ENCODE measurements at regions not wholly inside any gene's neighbourhood (a gene's known extent, or its start where the extent isn't known, plus 50 kb on each side); places are given as distances from the start of the nearest gene placed in this dataset.

DNA sequence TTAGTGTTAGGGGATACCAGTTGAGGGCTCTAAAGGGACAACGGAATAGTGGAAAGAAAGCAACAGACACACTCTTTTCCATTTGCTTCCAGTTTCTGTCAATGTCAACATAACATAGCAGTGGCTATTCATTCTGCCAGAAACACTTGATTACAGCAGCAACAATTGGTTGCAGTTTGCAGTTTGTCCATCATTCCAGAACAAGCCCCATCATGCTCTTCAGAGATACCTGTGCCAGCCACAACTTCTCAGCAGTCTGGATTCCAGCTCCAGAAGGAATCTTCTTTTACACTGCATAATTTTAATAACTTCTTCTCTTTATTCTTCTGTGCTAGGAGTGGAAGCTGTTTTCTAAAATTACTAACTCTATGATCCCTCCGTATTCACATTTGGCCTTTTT, 1521.4 kb downstream of the PLA2G4A start:
- ATAC-seq (no peak), DNase-seq (no peak)
- peaks cover 15% of the 10 kb centered on the region for H3K9me3 Mint-ChIP-seq
- H3K4me3 Mint-ChIP-seq, result no peak overlapping the region
- H3K36me3 Mint-ChIP-seq (ENCODE audit: low read depth), result no peaks in the 10 kb centered on the region
- no peaks in the 10 kb centered on the region for H3K4me1 Mint-ChIP-seq
- H3K27ac Mint-ChIP-seq, result no peak overlapping the region
- H3K27me3 Mint-ChIP-seq, result no peaks in the 10 kb centered on the region

DNA sequence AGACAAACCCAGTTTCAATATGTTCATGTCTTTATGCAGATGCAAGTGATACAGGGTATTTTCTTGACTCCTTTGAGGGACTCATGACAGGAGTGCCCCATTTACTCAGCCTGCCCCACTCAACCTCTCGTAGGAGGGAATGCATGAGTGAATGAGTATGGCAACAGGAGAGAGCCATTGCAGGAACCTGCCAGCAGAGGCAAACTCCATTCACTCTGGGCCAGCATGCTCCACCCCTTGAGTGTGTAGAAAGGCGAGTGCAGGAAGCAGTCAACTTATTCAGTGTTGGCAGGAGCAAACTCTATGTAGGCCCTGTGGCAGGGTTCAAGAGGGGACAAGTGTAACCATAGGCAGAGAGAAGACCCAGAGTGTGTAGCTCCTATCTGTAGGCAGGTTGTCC, 1526.3 kb downstream of the PLA2G4A start:
- no peak overlapping the region for H3K4me3 Mint-ChIP-seq
- peaks cover 16% of the 10 kb centered on the region for H3K9me3 Mint-ChIP-seq
- no peak for DNase-seq
- H3K27ac Mint-ChIP-seq, result no peak overlapping the region
- ATAC-seq, result no peak
- H3K36me3 Mint-ChIP-seq (ENCODE audit: low read depth), result no peaks in the 10 kb centered on the region
- no peaks in the 10 kb centered on the region for H3K27me3 Mint-ChIP-seq
- H3K4me1 Mint-ChIP-seq, result no peaks in the 10 kb centered on the region

DNA sequence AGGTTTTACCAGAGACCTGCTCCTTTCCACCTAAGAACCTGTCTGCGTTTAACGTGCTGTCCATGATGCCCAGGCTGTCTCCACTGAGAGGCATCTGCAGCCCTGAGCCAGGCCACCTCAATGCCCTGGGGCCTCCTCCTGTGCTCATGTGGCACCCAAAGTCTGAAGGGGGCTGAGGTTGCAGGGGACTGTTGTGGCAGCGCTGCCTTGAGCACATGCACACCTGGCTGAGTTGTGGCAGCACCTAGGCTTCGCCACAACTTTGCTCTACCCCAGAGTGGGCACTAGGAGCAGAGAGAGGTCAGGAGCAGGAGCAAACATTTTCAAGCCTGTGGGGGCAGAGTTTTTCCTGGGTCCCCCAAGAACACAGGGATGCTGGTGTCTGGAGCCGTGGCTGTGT, 1527.1 kb downstream of the PLA2G4A start:
- Mint-ChIP-seq H3K4me3 (no peak overlapping the region), H3K27ac (no peak overlapping the region), H3K9me3 (peaks cover 16% of the 10 kb centered on the region), H3K36me3 (ENCODE audit: low read depth) (no peaks in the 10 kb centered on the region), H3K4me1 (no peaks in the 10 kb centered on the region), H3K27me3 (no peaks in the 10 kb centered on the region)
- ATAC-seq (no peak), DNase-seq (no peak)

DNA sequence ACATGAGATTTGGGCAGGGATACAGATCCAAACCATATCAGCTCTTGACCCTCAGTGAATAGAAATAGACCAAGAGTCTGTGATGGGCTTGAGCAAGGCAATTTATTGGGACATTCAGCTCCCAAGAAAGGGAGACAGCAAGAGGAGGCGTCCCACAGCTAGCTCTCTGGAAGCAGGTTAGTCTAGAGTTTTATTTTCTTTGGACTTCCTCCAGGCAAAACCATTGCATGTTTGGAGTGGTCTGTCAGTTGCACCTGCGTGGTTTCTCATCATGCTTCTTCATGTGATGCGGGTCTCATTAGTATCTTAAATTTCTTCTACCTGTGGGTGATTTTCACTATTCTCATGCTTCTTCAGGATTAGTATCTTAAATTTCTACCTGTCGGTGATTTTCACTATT, 1530.6 kb downstream of the PLA2G4A start:
- H3K9me3 Mint-ChIP-seq, result peaks cover 16% of the 10 kb centered on the region
- H3K36me3 Mint-ChIP-seq (ENCODE audit: low read depth), result no peaks in the 10 kb centered on the region
- no peaks in the 10 kb centered on the region for H3K4me1 Mint-ChIP-seq
- ATAC-seq (no peak), DNase-seq (no peak)
- H3K27ac Mint-ChIP-seq, result no peak overlapping the region
- no peaks in the 10 kb centered on the region for H3K27me3 Mint-ChIP-seq
- no peak overlapping the region for H3K4me3 Mint-ChIP-seq

DNA sequence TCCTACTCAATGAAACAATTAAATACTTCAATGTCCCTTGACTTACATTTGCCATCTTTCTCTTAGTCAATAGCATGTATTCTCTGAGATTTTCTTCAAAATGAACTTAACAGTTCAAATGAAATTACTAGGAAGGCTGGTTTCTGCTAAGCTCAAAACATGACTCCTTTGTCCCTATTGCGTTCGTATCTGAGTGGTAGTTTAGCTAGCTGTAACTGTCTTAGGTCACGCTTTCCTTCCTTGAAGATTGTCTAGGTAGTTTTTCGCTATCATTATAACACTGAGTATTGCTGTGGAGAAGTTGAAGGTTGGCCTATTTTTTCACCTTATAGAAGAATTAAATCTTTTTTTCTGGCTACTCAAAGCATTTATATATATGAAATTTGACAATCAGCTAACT, 1535.2 kb downstream of the PLA2G4A start:
- DNase-seq, result no peak
- no peak overlapping the region for H3K4me3 Mint-ChIP-seq
- no peak for ATAC-seq
- H3K27ac Mint-ChIP-seq, result no peak overlapping the region
- H3K27me3 Mint-ChIP-seq, result no peaks in the 10 kb centered on the region
- H3K36me3 Mint-ChIP-seq (ENCODE audit: low read depth), result no peaks in the 10 kb centered on the region
- no peaks in the 10 kb centered on the region for H3K4me1 Mint-ChIP-seq
- peaks cover 12% of the 10 kb centered on the region for H3K9me3 Mint-ChIP-seq

DNA sequence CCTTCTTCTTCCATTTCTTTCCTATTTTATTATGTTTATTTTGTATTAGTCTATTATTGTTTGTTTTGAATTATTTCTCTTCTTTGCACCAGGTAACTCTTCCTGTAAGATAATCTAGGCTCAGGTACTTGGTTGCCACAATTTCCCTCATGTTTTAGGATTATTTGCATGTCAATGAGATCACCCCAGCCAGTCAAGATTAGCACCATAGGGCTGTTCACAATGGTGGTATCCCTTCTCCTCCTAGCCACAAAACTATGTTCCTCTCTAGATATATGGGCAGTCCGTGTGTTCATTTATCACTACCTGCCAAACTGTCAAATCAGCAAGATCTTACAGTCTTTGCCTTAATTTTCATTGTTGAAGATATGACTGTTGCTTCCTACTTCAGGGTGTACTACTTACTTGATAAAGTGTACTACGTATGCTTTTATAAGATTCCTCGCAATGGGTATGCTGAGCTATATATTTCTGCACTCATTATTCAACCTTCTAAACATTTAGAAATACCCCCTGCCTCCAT, 1536.2 kb downstream of the PLA2G4A start:
- H3K27me3 Mint-ChIP-seq, result no peaks in the 10 kb centered on the region
- no peaks in the 10 kb centered on the region for H3K4me1 Mint-ChIP-seq
- no peaks in the 10 kb centered on the region for H3K36me3 Mint-ChIP-seq (ENCODE audit: low read depth)
- H3K27ac Mint-ChIP-seq, result no peak overlapping the region
- no peak overlapping the region for H3K4me3 Mint-ChIP-seq
- DNase-seq (no peak), ATAC-seq (no peak)
- H3K9me3 Mint-ChIP-seq, result peaks cover 5% of the 10 kb centered on the region

DNA sequence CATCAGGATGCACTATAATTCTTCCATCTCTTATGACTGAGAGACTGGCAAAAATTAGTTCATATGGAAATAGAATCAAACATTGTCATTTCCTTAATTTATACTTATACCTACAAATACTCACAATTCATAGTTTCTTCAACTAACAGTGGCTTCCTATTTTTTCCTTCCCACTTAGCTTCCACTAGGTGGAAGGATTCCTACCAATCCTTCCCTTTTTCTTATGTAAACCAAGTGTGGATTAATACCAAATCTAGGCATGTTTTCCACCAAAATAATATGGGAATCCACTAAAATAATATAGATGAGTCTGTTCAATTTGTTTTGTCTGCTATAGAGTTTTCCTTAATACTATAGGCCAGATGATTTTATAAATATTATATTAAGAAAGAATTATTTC, 1537.1 kb downstream of the PLA2G4A start:
- no peaks in the 10 kb centered on the region for H3K4me1 Mint-ChIP-seq
- ATAC-seq (no peak), DNase-seq (no peak)
- no peak overlapping the region for H3K27ac Mint-ChIP-seq
- no peaks in the 10 kb centered on the region for H3K27me3 Mint-ChIP-seq
- H3K4me3 Mint-ChIP-seq, result no peak overlapping the region
- no peaks in the 10 kb centered on the region for H3K36me3 Mint-ChIP-seq (ENCODE audit: low read depth)
- H3K9me3 Mint-ChIP-seq, result peaks cover 5% of the 10 kb centered on the region

DNA sequence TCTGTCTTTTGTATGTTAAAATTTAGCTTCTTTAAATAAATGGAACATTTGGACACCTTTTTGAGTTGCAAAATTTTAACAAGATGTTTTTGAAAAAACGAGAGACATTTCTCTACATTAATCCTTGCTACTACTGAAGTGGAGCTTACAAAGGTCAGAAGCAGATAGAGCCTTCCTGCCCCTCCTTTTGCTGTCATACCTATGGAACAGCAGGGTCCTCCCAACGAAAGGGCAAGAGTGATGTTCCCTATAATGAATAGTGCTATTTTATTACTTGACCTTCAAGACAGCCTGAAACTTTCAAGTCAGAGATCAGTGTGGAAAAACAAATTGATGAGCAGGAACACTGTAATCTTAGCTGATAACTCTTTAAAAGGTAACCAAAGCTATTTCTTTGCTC, 1538.9 kb downstream of the PLA2G4A start:
- Mint-ChIP-seq H3K4me1 (no peaks in the 10 kb centered on the region), H3K27ac (no peak overlapping the region), H3K9me3 (peaks cover 5% of the 10 kb centered on the region), H3K4me3 (no peak overlapping the region), H3K36me3 (ENCODE audit: low read depth) (no peaks in the 10 kb centered on the region), H3K27me3 (no peaks in the 10 kb centered on the region)
- DNase-seq, result no peak
- no peak for ATAC-seq

DNA sequence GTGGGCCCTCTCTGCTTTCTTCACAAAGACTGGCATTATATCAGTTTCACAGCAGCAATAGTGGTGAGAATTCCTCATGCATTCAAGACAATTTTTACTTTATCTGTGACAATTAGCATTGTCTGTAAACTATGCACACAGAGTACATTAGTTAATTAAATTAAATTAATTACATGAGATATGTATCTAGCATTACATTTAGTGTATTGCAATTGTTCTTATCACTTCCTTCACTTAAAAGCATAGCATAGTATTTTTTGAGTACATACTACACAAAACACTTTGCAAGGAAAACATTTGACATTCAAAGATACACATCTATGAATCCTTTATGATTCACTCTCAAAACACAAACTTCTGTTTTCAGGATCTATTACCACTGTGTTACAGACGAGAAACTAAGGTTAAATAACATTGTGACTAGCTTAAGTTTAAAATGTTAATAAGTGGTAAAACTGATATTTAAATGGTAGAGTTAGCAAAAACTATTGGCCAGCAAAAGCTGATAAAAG, 1542.6 kb downstream of the PLA2G4A start:
- Mint-ChIP-seq H3K4me3 (no peak overlapping the region), H3K27me3 (no peaks in the 10 kb centered on the region), H3K4me1 (no peaks in the 10 kb centered on the region), H3K36me3 (ENCODE audit: low read depth) (no peaks in the 10 kb centered on the region), H3K27ac (no peak overlapping the region), H3K9me3 (peaks cover 9% of the 10 kb centered on the region)
- no peak for DNase-seq
- no peak for ATAC-seq

DNA sequence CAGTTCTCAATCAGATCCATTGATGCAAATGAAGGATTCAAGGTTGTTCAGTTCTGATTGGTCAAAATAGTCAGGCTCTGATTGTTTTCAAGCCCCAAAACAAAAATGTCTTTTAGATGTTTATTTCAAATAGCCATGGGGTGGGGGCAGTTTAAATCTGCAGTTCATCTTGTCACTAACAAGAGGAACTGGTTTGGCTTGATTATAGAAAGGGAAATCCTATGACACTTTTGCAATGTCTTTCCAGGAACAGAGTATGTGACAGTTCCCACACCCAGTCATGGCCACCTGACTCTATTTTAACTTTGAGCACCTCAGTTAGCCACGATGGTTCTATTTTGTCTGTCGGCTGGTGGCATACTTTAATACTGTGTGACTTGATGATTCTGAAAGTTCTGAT, 1544.1 kb downstream of the PLA2G4A start:
- DNase-seq (no peak), ATAC-seq (no peak)
- H3K9me3 Mint-ChIP-seq, result peaks cover 8% of the 10 kb centered on the region
- H3K27me3 Mint-ChIP-seq, result no peaks in the 10 kb centered on the region
- no peaks in the 10 kb centered on the region for H3K36me3 Mint-ChIP-seq (ENCODE audit: low read depth)
- H3K27ac Mint-ChIP-seq, result no peak overlapping the region
- no peak overlapping the region for H3K4me3 Mint-ChIP-seq
- H3K4me1 Mint-ChIP-seq, result no peaks in the 10 kb centered on the region

DNA sequence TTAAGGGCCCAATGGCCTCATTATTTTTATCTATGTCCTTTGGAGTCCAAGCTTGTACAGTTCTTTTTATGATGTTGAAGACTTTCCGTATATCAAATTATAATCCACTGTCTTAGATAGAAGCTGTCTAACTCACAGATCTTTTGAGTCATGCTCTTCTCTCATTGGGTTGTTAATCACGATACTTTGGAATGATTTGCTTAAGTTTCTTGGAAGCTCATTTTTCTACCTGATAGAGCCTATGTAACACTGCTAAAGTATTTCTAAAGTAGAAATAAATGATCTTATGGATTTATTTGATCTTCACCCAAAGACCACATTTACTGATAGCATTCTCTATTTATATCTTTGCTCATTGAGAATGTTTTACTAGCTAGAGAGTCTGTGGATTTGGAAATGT, 1554.1 kb downstream of the PLA2G4A start:
- no peaks in the 10 kb centered on the region for H3K4me1 Mint-ChIP-seq
- no peaks in the 10 kb centered on the region for H3K36me3 Mint-ChIP-seq (ENCODE audit: low read depth)
- peaks cover 3% of the 10 kb centered on the region for H3K9me3 Mint-ChIP-seq
- no peak for DNase-seq
- H3K27me3 Mint-ChIP-seq, result no peaks in the 10 kb centered on the region
- no peak overlapping the region for H3K27ac Mint-ChIP-seq
- no peak for ATAC-seq
- no peak overlapping the region for H3K4me3 Mint-ChIP-seq

DNA sequence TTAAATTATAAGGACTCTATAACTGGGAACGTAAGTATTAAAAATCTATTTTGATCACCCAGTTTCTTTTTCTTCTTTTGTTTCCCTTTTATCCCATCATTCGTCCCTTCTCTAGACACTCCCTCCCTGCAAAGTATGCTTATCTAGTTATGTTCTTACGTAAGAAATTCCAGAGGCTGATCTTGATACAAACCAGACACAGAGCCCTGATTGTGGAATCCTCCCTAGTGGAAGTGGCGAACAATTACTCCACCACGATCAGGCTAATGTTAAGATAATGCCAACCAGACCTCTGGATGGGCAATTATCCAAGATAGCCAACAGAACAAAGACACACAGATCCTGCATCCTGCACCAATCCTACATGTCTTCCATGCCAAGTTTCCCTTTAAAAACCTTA, 1557.4 kb downstream of the PLA2G4A start:
- ATAC-seq (no peak), DNase-seq (no peak)
- no peaks in the 10 kb centered on the region for H3K36me3 Mint-ChIP-seq (ENCODE audit: low read depth)
- no peak overlapping the region for H3K4me3 Mint-ChIP-seq
- no peaks in the 10 kb centered on the region for H3K9me3 Mint-ChIP-seq
- no peak overlapping the region for H3K27ac Mint-ChIP-seq
- H3K27me3 Mint-ChIP-seq, result no peaks in the 10 kb centered on the region
- H3K4me1 Mint-ChIP-seq, result no peaks in the 10 kb centered on the region

DNA sequence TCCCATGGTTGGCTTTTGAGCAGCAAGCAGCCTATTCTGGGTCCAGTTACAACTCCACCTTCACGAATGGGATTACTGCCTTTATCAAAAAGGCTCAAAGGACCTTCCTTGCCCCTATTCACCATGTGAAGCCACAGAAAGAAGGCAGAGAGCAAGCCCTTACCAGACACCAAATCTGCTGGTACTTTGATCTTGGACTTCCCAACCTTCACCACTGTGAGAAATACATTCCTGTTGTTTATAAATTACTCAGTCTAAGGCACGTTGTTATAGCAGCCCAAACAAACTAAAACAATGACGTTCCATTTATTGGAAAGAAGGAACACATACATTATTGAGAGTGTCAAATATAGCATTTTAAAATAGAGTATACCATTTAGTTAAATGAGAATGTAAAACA, 1557.9 kb downstream of the PLA2G4A start:
- Mint-ChIP-seq H3K4me3 (no peak overlapping the region), H3K36me3 (ENCODE audit: low read depth) (no peaks in the 10 kb centered on the region), H3K27ac (no peak overlapping the region), H3K4me1 (no peaks in the 10 kb centered on the region), H3K9me3 (no peaks in the 10 kb centered on the region), H3K27me3 (no peaks in the 10 kb centered on the region)
- DNase-seq (no peak), ATAC-seq (no peak)

DNA sequence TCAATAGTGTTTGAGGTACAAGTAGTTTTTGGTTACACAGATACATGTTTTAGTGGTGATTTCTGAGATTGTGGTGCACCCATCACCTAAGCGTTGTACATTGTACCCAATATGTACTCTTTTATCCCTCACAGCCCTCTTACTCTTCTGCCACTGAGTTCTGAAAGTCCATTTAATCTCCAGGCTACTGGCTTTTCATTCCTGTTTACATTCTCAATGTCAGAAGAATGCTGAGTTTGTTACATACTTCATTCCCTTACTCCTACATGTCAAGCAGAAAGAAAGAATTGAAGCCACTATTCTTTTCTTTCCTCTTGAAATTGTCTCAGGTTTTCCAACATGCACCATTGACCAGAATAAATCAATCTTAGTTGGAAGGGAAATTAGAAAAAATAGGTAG, 1565.9 kb downstream of the PLA2G4A start:
- ATAC-seq (no peak), DNase-seq (no peak)
- Mint-ChIP-seq H3K4me1 (no peaks in the 10 kb centered on the region), H3K36me3 (ENCODE audit: low read depth) (no peaks in the 10 kb centered on the region), H3K4me3 (no peak overlapping the region), H3K27me3 (no peaks in the 10 kb centered on the region), H3K27ac (no peak overlapping the region), H3K9me3 (peaks cover 10% of the 10 kb centered on the region)

DNA sequence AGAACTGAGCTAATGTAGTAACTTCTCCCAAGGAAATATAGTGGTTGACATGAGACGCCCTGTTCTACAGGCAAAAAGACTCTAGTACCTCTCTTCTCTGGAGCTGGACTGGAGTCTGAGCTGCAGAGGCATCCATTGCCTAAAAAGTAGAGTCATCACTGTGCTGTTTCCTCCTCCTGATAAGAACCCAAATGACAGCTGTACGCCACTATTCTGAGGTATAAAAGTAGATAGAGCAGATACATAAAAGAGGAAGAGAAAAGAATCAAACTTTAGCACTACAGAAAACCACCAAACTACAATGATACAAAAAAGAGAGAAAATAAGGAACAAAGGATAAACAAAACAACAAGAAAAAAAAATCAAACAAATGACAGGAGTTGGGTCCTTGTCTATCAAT, 1568.8 kb downstream of the PLA2G4A start:
- H3K27ac Mint-ChIP-seq, result no peak overlapping the region
- H3K27me3 Mint-ChIP-seq, result no peaks in the 10 kb centered on the region
- H3K9me3 Mint-ChIP-seq, result peaks cover 14% of the 10 kb centered on the region
- H3K36me3 Mint-ChIP-seq (ENCODE audit: low read depth), result no peaks in the 10 kb centered on the region
- no peak overlapping the region for H3K4me3 Mint-ChIP-seq
- no peak for ATAC-seq
- DNase-seq, result no peak
- H3K4me1 Mint-ChIP-seq, result no peaks in the 10 kb centered on the region

DNA sequence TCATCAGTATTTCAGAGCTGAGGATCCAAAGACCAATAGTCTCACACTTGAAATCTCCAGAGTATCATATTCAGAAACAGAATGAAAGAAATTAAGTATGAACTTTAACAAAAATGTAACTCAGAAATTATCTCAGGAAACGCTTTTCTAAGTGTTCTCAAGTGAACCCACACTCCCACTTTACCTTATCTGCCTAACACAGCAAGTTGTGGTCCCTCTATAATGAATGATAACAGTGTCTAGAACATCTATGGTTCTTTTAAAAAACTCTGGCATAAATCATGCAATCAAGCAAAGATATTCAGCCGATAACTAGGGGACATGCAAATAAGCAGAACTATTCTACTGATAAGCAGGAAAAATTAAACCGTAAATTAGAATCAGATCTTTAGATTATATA, 1574.2 kb downstream of the PLA2G4A start:
- Mint-ChIP-seq H3K4me1 (no peaks in the 10 kb centered on the region), H3K4me3 (no peak overlapping the region), H3K36me3 (ENCODE audit: low read depth) (no peaks in the 10 kb centered on the region), H3K9me3 (peaks cover 14% of the 10 kb centered on the region), H3K27ac (no peak overlapping the region), H3K27me3 (no peaks in the 10 kb centered on the region)
- DNase-seq (no peak), ATAC-seq (no peak)

Measured in activated naive CD8-positive, alpha-beta T cell treated with anti-CD3 and anti-CD28 coated beads, Interleukin-2, amount 50 U/mL, for 24 hours (primary cell).